Left renal cortex interstitium (tissue), 4 donors: ENCODE measurements at regions not wholly inside any gene's neighbourhood (a gene's known extent, or its start where the extent isn't known, plus 50 kb on each side); places are given as distances from the start of the nearest gene placed in this dataset.
A peak's percentile ranks its signal among the peaks of the same experiment; 100 is the strongest.

Experiments
- DNase-seq, 4 donors: peaks; one replicate each; pipeline ENCODE4 v3.0.0-alpha.2; 2013; ENCODE audit warnings: low read depth in 4 of 4, low spot score in 2 of 4, missing footprints in 1 of 4

DNA sequence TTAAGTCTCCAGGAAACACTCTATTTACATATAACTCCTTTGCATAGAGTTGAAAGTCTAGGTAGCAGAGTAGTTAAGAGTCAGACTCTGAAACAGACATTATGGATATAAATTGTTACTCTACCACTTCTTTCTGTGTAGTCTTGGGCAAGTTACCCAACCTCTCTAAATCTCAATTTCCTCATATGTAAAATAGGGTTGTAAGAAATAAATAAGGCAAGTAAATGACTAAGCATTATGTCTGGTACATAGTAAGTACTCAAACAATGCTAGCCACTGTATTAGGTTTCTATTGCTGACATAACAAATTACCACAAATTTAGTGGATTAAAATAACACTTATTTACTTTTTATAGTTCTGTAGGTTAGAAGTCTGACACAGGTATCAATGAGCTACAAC, 394.1 kb downstream of the PRDM5 start:
- no peak for DNase-seq

GRCh38 chr4:120526033-120526432, 396.5 kb downstream of the PRDM5 start:
- DNase-seq = no peak

GRCh38 chr4:120525106-120525505, 397.4 kb downstream of the PRDM5 start:
- DNase-seq = no peak

GRCh38 chr4:120524237-120524636, 398.3 kb downstream of the PRDM5 start:
- no peak for DNase-seq

GRCh38 chr4:120520761-120521160, 401.8 kb downstream of the PRDM5 start:
- DNase-seq = no peak

DNA sequence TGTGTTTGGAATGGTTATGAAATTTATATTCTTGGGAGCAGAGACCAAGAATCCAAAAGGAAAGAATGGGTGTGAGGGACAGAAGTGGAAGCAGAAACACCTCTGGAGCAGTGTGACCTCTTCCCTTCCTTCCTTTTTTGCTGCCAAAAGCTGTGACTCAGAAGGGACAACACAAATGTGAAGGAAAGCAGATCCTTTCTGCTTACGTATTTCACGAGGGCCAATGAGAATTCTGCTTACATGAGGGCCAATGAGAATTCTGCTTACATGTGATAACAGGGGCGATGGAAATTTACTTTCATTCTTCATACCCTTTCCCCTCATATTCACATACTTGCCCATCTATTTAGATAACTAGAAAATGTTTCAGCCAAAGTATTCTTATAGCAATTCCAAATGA, 404.6 kb downstream of the PRDM5 start:
- DNase-seq = peak; percentile 31 to 39 (median 36)

DNA sequence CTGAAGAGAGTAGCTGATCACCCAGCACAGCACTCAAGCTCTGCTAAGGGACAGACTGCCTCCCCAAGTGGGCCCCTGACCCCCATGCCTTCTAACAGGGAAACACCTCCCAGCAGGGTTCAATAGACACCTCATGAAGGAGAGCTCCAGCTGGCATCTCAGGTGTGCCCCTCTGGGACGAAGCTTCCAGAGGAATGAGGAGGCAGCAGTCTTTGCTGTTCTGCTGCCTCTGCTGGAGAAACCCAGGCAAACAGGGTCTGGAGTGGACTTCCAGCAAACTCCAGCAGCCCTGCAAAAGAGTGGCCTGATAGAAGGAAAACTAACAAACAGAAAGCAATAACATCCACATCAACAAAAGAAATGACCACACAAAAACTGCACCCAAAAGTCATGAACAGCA, 412.8 kb downstream of the PRDM5 start:
- no peak for DNase-seq

DNA sequence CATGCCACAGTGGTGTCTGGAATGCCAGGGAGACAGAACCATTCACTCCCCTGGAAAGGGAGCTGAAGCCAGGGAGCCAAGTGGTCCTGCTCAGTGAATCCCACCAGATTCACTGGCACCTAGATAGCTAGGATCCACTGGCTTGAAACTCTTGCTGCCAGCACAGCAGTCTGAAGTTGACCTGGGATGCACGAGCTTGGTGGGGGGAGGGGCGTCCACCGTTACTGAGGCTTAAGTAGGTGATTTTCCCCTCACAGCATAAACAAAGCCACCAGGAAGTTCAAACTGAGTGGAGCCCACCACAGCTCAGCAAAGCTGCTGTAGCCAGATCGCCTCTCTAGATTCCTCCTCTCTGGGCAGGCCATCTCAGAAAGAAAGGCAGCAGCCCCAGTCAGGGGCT, 413.3 kb downstream of the PRDM5 start:
- no peak for DNase-seq

DNA sequence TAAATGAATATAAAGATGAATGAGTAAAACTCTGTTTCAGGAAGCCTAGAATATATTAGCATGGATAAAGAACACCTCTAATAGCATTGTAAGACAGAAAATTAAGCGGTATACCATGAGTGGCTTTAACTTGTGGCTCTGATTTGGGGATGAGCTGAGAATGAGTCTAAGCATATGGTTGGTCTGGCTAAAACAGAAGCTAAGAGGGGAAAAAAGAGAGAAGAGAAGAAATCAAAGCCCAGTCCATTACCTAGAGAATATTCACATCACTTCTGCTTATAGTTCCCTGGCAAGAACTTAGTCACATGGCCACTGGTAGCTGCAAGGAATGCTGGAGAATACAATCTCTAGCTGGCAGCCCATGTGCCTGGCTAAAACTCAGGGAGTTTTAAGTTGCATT, 414.5 kb downstream of the PRDM5 start:
- no peak for DNase-seq

DNA sequence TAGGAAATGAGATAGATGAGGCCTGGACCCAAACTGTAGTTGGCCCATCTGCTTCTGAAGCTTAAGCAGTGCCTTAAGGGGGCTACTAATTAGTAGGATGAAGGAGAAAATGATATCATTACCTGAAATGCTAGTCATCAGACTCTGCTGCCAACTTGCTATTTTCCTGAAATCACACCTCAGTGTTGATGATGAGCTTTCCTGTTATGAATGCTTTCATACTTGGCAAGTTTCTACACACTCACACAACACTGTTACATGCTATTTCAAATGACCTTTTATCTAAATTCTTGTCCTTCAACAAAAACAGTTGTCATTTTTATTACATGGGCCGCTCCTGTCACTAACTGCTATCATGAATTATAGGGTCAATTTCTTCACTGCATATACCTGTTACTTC, 416.0 kb downstream of the PRDM5 start:
- no peak for DNase-seq

GRCh38 chr4:120498678-120499077, 423.8 kb downstream of the PRDM5 start:
- DNase-seq = no peak

GRCh38 chr4:120491481-120491880, 424.8 kb upstream of the MAD2L1 start:
- DNase-seq = no peak

- DNase-seq = no peak
These were observed 415.1 kb upstream of the MAD2L1 start for GRCh38 chr4:120481756-120482155.

- no peak for DNase-seq
These were observed 405.9 kb upstream of the MAD2L1 start for GRCh38 chr4:120472447-120473131.

DNA sequence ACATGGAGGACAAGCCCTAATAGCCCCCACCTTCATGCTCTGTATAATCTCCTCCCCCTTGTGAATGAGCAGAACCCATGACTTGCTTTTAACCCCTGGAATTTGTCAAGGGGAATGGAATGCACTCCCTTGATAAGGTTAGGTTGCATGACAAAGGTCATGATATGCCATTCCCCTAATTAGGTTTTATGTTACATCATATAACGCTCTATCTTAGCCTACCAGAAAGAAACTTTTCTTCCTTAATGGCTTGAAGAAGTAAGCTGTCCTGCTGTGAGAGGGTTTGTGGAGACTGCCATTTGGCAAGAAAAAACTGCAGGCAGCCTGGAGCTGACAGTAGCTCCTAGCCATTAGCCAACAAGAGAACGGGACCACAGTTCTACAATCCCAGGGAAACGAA, 399.8 kb upstream of the MAD2L1 start:
- peak in 1 of 4 donors; percentile 9 for DNase-seq

- DNase-seq = no peak
These were observed 388.1 kb upstream of the MAD2L1 start for GRCh38 chr4:120454788-120455187.

DNA sequence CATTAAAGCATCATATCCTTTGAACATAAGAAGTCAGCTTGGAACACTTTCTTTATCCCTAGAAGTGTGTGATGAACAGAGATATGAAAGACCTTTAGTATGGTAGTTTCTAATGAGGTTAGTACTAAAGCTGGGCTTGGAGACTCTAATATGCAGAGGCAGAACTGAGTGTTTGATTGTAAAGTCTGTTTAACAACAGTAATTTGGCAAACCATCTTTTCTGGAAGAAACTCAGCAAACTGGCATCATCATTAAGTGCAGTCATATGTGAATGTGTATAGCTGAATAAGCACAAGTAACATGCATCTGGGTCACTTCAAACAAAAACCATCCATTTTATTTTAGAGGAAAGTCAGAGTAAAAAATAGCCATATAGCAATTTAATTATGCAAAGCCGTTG, 385.9 kb upstream of the MAD2L1 start:
- no peak for DNase-seq

- DNase-seq = no peak
These were observed 385.4 kb upstream of the MAD2L1 start for GRCh38 chr4:120452001-120452400.

GRCh38 chr4:120447774-120448173, 381.1 kb upstream of the MAD2L1 start:
- DNase-seq = no peak

GRCh38 chr4:120446051-120446567, 379.5 kb upstream of the MAD2L1 start:
- DNase-seq = no peak

GRCh38 chr4:120445186-120445585, 378.5 kb upstream of the MAD2L1 start:
- no peak for DNase-seq

DNA sequence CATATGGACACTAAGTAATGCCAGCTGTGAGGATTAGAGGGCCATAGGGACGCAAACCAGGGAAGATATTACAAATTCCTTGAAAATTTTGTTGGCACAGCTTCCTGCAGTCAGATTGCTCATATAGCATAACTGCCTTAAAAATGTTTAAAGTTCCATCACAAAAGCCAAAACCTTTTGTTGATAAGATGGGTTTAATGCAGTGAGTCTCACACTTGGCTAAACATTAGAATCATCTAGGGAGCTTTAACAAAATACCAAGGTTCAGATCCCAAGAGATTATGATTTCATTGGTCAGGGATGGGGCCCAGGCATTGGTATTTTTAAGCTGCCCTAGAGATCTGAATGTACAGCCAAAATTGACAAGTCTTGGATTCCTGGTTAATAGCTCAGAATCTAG, 376.5 kb upstream of the MAD2L1 start:
- no peak for DNase-seq

DNA sequence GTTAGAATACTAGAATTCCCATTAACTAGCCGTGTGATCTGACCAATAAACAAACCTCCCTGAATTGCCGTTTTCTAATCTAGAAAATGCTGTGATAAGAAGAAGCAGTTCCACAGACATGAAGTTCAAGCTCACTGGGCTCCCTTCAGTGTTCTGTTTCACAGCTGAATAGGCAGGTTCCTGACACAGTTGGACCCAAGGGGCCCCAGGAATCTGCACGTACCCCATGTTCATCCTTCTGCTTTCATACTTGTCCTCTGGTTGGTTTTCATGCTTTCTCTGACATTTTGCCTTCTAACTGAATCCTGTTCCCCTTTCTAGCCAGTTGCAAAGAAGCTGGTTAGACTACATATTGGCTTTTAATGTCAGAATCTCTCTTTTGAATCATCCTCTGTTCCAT, 374.1 kb upstream of the MAD2L1 start:
- no peak for DNase-seq
